ENCODE measurements at regions not wholly inside any gene's neighbourhood (a gene's known extent, or its start where the extent isn't known, plus 50 kb on each side); places are given as distances from the start of the nearest gene placed in this dataset.

DNA sequence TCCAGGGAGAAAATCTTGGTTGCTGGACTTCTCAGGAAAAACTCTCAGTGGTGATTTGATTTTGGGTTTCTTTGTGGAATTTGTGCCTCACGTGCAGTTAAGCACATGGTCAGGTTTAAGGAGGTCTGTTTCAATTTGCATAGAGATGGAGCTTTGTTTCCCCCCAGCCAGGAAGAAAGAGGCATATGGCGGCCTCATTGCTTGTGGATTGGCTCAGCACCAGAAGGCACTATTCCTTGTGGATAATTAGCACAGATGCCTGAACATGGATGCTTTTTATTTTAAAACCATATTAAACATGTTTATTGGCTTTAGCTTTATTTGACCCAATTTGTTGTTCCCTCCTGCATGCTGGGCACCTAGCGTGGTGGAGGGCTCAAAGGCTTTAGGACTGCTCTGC, 125.1 kb upstream of the RGMA start:
- Mint-ChIP-seq H3K4me1 (ENCODE audit: low read depth) (no peaks in the 10 kb centered on the region), H3K27me3 (ENCODE audit: insufficient read depth) (no peaks in the 10 kb centered on the region; the same call in 1 of the 2 replicates), H3K36me3 (ENCODE audit: low read depth) (0 out of 2 replicates have a peak, but pooled peaks cover 9% of the 10 kb centered on the region), H3K9me3 (peaks cover 58% of the 10 kb centered on the region), H3K4me3 (no peak overlapping the region), H3K27ac (no peak overlapping the region)
- no peak for DNase-seq
- TF ChIP-seq, protein P1, sequence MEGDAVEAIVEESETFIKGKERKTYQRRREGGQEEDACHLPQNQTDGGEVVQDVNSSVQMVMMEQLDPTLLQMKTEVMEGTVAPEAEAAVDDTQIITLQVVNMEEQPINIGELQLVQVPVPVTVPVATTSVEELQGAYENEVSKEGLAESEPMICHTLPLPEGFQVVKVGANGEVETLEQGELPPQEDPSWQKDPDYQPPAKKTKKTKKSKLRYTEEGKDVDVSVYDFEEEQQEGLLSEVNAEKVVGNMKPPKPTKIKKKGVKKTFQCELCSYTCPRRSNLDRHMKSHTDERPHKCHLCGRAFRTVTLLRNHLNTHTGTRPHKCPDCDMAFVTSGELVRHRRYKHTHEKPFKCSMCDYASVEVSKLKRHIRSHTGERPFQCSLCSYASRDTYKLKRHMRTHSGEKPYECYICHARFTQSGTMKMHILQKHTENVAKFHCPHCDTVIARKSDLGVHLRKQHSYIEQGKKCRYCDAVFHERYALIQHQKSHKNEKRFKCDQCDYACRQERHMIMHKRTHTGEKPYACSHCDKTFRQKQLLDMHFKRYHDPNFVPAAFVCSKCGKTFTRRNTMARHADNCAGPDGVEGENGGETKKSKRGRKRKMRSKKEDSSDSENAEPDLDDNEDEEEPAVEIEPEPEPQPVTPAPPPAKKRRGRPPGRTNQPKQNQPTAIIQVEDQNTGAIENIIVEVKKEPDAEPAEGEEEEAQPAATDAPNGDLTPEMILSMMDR (IDR thresholded peaks at IDR 0.05): no peak

DNA sequence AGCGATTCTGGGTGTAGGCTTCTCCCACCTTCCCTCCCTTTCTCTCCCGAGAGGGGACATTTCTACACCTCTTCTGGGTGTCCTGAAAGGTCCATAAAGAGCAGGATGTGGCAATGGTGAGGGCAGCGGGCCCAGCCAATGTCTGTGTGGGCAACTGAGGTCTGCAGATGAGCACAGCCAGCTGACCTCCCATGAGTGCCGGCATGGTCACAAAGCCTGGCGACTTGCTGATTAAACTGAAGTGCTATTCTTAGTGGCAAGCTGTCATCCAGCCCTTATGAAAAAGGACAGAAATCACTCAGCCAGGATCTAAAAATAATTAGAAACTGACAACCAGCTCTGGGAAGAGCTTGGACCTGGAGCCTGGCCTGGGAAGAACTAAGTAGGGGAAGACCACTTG, 124.3 kb upstream of the RGMA start:
- peaks cover 50% of the 10 kb centered on the region for H3K9me3 Mint-ChIP-seq
- H3K36me3 Mint-ChIP-seq (ENCODE audit: low read depth): 0 out of 2 replicates have a peak, but pooled peaks cover 9% of the 10 kb centered on the region
- no peak overlapping the region for H3K4me3 Mint-ChIP-seq
- no peak for DNase-seq
- TF ChIP-seq, protein P1 (IDR thresholded peaks at IDR 0.05): no peak
- no peaks in the 10 kb centered on the region for H3K4me1 Mint-ChIP-seq (ENCODE audit: low read depth)
- no peaks in the 10 kb centered on the region for H3K27me3 Mint-ChIP-seq (ENCODE audit: insufficient read depth)
- H3K27ac Mint-ChIP-seq: no peak overlapping the region

DNA sequence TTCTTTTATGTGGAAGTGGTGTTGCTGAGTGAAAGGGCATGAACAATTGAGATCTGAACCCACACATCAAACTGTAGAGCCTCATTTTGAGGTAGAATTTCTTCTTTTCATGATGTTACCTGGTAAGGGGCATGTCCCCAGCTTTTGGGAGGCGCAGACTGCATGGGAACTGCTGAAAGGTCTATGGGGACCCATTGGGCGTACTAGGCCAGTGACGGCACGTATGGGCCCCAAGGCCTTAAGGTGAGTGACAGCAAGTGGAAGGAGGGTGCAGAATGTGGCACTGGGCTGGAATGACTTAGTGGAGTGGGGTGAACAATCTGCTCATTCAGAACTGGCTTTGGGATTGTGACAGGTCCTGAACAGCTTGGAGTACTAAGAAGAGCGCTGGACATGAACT, 123.6 kb upstream of the RGMA start:
- TF ChIP-seq, protein P1 (IDR thresholded peaks at IDR 0.05): no peak
- no peaks in the 10 kb centered on the region for H3K4me1 Mint-ChIP-seq (ENCODE audit: low read depth)
- H3K9me3 Mint-ChIP-seq: peaks cover 45% of the 10 kb centered on the region
- H3K27ac Mint-ChIP-seq: no peak overlapping the region
- DNase-seq: no peak
- 0 out of 2 replicates have a peak, but pooled peaks cover 9% of the 10 kb centered on the region for H3K36me3 Mint-ChIP-seq (ENCODE audit: low read depth)
- no peak overlapping the region for H3K4me3 Mint-ChIP-seq
- H3K27me3 Mint-ChIP-seq (ENCODE audit: insufficient read depth): no peaks in the 10 kb centered on the region

DNA sequence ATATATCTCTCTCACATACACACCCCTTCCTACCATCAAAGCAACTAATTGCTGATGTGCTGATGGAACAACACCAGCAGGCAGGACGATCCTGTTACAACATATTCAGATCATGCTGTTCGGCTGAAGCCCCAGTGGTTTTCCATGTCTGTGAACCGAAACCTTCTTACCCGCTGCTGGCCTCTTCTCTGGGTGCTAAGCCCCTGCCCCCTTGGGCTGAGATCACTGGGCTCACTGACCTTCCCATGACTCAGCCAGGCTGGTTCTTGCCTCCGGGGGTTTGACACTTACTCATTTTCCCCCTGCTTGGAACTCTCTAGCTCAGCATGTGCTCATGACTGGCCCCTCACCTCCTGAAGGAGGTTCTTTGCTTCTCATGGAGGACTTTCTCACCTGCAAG, 122.0 kb upstream of the RGMA start:
- Mint-ChIP-seq H3K4me3 (no peak overlapping the region), H3K27ac (no peak overlapping the region), H3K36me3 (ENCODE audit: low read depth) (0 out of 2 replicates have a peak, but pooled peaks cover 4% of the 10 kb centered on the region), H3K4me1 (ENCODE audit: low read depth) (no peaks in the 10 kb centered on the region), H3K27me3 (ENCODE audit: insufficient read depth) (peaks cover 2% of the 10 kb centered on the region; the same call in 1 of the 2 replicates), H3K9me3 (peaks cover 36% of the 10 kb centered on the region)
- DNase-seq: no peak
- TF ChIP-seq, protein P1 (IDR thresholded peaks at IDR 0.05): no peak

DNA sequence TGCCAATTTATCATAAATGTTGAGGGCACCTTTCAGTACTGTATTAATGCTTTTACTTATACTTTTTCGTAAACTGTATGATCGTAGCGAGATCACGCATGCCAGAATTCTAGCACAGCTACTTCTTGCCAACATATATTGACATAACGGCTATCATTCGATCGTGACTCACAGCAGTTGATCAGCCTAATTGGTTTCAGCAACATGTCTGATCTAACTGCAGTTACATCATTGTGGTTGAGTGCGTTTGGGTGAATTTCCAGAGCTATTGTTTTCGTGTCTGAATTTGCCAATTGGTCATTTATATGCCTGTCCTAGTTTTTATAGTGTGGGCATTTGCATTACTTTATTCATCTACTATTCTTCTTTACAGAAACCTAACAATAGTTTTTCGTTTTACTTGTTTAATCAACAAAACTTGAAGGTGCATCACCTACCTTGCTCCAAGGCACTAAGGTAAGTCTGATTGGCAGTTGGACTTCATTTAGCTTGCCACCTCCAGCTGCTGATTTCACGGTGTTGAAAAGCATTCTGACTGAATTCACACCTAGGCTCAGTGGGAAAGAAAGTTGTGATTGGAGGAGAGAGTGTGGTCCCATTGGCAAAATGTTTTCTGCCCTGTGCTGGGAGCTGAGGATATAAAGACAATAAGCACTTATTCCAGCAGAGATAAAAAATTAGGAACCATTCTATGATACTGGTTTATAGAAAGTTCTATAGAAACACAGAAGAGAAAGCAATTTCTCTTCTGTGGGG, 120.9 kb upstream of the RGMA start:
- no peak overlapping the region for H3K4me3 Mint-ChIP-seq
- H3K4me1 Mint-ChIP-seq (ENCODE audit: low read depth): no peaks in the 10 kb centered on the region
- TF ChIP-seq, protein P1 (IDR thresholded peaks at IDR 0.05): no peak
- DNase-seq: no peak
- peaks cover 2% of the 10 kb centered on the region; the same call in 1 of the 2 replicates for H3K27me3 Mint-ChIP-seq (ENCODE audit: insufficient read depth)
- H3K9me3 Mint-ChIP-seq: peaks cover 38% of the 10 kb centered on the region
- H3K36me3 Mint-ChIP-seq (ENCODE audit: low read depth): peaks cover 9% of the 10 kb centered on the region; the same call in 1 of the 2 replicates
- no peak overlapping the region for H3K27ac Mint-ChIP-seq
